Vagina (tissue), 2 donors: ENCODE measurements at regions not wholly inside any gene's neighbourhood (a gene's known extent, or its start where the extent isn't known, plus 50 kb on each side); places are given as distances from the start of the nearest gene placed in this dataset.

Experiments used
- DNase-seq, 2 donors: peaks; one replicate each; pipeline ENCODE4 v3.0.0-alpha.2; 2017; ENCODE audit errors: extremely low spot score in 2 of 2
- H3K27ac ChIP-seq: fragments of 200-600 bp; sonication (generic); one replicate; pipeline ENCODE4 v1.5.1; 2019
- H3K27me3 ChIP-seq: fragments of 200-600 bp; sonication (generic); one replicate; pipeline ENCODE4 v1.5.1; 2019
- H3K36me3 ChIP-seq, 2 donors: fragments of 200-600 bp; sonication (generic); one replicate each; pipeline ENCODE4 v1.5.1; 2017 to 2019
- H3K4me1 ChIP-seq: fragments of 200-600 bp; sonication (generic); one replicate; pipeline ENCODE4 v1.5.1; 2019
- H3K4me3 ChIP-seq, 2 donors: fragments of 200-600 bp; sonication (generic); 1 replicate in 1 of 2; 2 replicates in 1 of 2; pipeline ENCODE4 v1.5.1; 2016 to 2019
- H3K9me3 ChIP-seq: fragments of 200-600 bp; sonication (generic); one replicate; pipeline ENCODE4 v1.5.1; 2019
- POLR2A ChIP-seq, 2 donors: fragments of 450-650 bp; IDR thresholded peaks; one replicate each; pipeline ENCODE4 v1.6.1; 2017; ENCODE audit warnings: antibody characterized with exemption in 2 of 2, mild to moderate bottlenecking in 2 of 2, moderate library complexity in 2 of 2
- POLR2AphosphoS5 ChIP-seq, 2 donors: sonication (generic); formaldehyde crosslinking; IDR thresholded peaks; one replicate each; pipeline ENCODE4 v1.9.0; 2017; ENCODE audit warnings: antibody characterized with exemption in 2 of 2, mild to moderate bottlenecking in 2 of 2, low read depth in 1 of 2; ENCODE audit not compliant: insufficient read depth in 1 of 2
- intact Hi-C: fragments of 100-400 bp; cut with DNase I; formaldehyde crosslinking; loops from one replicate; pipeline ENCODE4 v1.15.1; 2023
- TF ChIP-seq, protein P1 (sequence below), 3 experiments: fragments of 450-650 bp in 2 of 3; fragments of 200-600 bp in 1 of 3; sonication (generic) in 1 of 3; IDR thresholded peaks; one replicate each; pipeline ENCODE4 v1.5.1; 2017 to 2019; ENCODE audit warnings: antibody characterized with exemption in 3 of 3, mild to moderate bottlenecking in 2 of 3, moderate library complexity in 2 of 3

DNA sequence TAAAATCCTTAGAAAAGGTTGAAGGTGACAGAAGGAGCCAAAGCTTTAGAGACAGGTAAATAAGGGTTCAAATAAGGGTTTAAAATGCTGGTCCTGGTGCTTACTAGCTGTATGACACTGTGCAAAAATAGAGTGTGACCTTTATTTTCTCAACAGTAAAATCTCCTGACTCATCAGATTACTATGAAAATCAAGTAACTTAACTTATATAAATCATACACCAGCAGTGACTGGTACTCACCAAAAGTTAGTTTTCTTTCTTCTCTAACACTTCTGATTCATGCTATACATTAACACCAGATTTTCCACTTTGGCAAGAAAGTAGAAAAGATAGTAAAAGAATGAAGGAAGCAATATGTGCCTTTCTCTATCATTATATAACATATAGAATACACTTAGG lies 205.9 kb upstream of the GBE1 start:
- H3K4me1 ChIP-seq = no peaks in the 10 kb centered on the region
- no peak overlapping the region for H3K4me3 ChIP-seq
- no peak overlapping the region for H3K27ac ChIP-seq
- no peak for TF ChIP-seq POLR2A (IDR thresholded peaks at IDR 0.05)
- no peak for TF ChIP-seq POLR2AphosphoS5 (IDR thresholded peaks at IDR 0.05; ENCODE audit: insufficient read depth in 1 of 2, low read depth in 1 of 2)
- TF ChIP-seq, protein P1, sequence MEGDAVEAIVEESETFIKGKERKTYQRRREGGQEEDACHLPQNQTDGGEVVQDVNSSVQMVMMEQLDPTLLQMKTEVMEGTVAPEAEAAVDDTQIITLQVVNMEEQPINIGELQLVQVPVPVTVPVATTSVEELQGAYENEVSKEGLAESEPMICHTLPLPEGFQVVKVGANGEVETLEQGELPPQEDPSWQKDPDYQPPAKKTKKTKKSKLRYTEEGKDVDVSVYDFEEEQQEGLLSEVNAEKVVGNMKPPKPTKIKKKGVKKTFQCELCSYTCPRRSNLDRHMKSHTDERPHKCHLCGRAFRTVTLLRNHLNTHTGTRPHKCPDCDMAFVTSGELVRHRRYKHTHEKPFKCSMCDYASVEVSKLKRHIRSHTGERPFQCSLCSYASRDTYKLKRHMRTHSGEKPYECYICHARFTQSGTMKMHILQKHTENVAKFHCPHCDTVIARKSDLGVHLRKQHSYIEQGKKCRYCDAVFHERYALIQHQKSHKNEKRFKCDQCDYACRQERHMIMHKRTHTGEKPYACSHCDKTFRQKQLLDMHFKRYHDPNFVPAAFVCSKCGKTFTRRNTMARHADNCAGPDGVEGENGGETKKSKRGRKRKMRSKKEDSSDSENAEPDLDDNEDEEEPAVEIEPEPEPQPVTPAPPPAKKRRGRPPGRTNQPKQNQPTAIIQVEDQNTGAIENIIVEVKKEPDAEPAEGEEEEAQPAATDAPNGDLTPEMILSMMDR (IDR thresholded peaks at IDR 0.05) = no peak
- no peaks in the 10 kb centered on the region for H3K36me3 ChIP-seq
- no peak for DNase-seq
- H3K9me3 ChIP-seq = no peaks in the 10 kb centered on the region
- intact Hi-C loops = no loop called here
- H3K27me3 ChIP-seq = no peaks in the 10 kb centered on the region

DNA sequence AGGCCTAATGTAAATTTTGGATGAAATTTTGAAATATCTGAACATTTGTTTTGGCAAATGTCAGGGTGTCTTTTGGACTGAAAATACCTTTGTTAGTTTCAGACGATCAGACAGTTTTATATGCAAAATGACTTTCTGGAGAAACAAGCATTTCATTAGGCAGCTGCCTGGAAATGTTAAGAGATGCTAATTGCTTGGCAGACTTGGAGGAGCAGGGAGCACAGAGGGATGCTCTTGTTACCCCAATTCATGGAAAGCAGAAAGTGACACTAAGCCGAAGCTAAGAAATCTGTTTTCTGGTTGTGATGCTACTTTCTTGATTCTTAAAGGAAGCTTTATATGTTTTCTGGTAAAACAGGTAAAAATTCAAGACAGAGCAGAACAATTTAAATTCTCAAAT lies 204.3 kb upstream of the GBE1 start:
- Histone ChIP-seq H3K4me1 (no peaks in the 10 kb centered on the region), H3K27me3 (no peaks in the 10 kb centered on the region), H3K9me3 (no peaks in the 10 kb centered on the region), H3K36me3 (no peaks in the 10 kb centered on the region), H3K27ac (no peak overlapping the region), H3K4me3 (no peak overlapping the region)
- intact Hi-C loops = no loop called here
- no peak for TF ChIP-seq POLR2AphosphoS5 (IDR thresholded peaks at IDR 0.05; ENCODE audit: insufficient read depth in 1 of 2, low read depth in 1 of 2)
- TF ChIP-seq POLR2A (IDR thresholded peaks at IDR 0.05) = no peak
- TF ChIP-seq, protein P1 (IDR thresholded peaks at IDR 0.05) = no peak
- DNase-seq = no peak

DNA sequence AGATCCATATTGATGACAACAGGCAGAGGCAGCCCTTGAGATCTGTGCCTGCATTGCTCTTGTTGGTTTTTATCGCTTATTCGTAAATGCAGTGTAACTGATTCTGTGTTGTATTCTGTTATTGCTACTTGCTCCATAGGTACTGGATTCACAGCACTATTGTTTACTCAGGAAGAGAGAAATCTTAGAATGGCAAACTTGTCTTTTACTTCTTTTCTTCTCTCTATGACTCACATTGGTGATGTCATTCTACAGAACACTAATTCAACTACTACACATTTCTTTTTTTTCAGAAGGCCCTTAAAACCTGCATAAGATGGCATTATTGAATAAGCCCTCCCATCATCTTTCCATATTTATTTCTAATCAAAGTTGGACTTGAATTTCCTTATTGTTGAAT lies 201.0 kb upstream of the GBE1 start:
- no peak overlapping the region for H3K27ac ChIP-seq
- TF ChIP-seq POLR2AphosphoS5 (IDR thresholded peaks at IDR 0.05; ENCODE audit: insufficient read depth in 1 of 2, low read depth in 1 of 2) = no peak
- intact Hi-C loops = no loop called here
- no peaks in the 10 kb centered on the region for H3K27me3 ChIP-seq
- H3K4me1 ChIP-seq = no peaks in the 10 kb centered on the region
- H3K36me3 ChIP-seq = no peaks in the 10 kb centered on the region
- no peak for DNase-seq
- H3K4me3 ChIP-seq = no peak overlapping the region
- H3K9me3 ChIP-seq = no peaks in the 10 kb centered on the region

DNA sequence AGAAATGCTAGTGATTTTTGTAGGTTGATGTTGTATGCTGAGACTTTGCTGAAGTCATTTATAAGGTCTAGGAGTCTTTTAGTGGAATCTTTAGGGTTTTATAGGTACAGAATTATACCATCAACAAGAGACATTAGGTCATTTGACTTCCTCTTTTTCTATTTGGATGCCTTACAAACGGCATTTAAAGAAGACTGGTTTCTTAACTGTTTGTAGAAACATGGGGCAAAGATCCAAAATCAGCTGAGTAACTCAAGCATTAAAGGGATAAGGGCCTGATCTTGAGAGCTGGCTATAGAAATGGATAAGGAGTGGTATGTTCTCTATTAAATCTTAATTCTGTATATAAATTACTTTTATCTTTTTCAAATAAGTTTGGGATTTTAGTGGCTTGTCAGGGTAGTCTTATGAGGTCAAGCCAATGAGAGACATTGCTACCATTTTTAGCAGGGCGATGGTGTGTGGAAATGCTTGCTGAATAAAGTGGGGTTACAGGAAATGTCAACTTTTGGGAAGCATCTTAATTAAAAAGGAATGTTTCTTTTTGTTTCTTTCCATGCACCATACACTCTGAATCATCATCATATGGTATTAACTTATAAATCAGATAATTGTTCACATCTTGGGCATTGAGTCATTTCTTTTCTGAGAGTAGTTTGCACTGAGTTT lies 197.7 kb upstream of the GBE1 start:
- no peaks in the 10 kb centered on the region for H3K9me3 ChIP-seq
- H3K4me1 ChIP-seq = no peaks in the 10 kb centered on the region
- DNase-seq = no peak
- H3K36me3 ChIP-seq = no peaks in the 10 kb centered on the region
- H3K4me3 ChIP-seq = no peak overlapping the region
- H3K27me3 ChIP-seq = no peaks in the 10 kb centered on the region
- H3K27ac ChIP-seq = no peak overlapping the region
- TF ChIP-seq POLR2AphosphoS5 (IDR thresholded peaks at IDR 0.05; ENCODE audit: insufficient read depth in 1 of 2, low read depth in 1 of 2) (no peak), POLR2A (IDR thresholded peaks at IDR 0.05) (no peak)
- TF ChIP-seq, protein P1 (IDR thresholded peaks at IDR 0.05) = no peak
- intact Hi-C loops = no loop called here

DNA sequence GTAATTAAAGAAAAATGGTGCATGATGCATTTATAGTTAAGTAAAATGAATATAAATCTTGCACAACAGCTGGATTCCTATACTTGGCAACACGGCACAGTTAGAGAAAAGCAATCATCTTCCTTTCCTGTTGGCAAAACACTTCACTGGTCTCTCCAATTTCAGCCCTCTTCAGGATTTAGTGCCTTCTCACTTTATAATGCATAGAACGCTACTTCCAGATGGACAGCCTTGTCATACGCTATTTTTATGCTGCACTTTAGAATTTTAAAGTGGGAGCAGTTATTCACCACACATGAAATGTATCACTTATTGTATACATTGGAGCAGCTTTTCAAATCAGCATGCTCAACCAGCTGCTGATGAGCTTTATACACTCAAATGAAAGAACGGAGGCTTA lies 194.4 kb upstream of the GBE1 start:
- no peak overlapping the region for H3K27ac ChIP-seq
- H3K27me3 ChIP-seq = no peaks in the 10 kb centered on the region
- H3K4me3 ChIP-seq = no peak overlapping the region
- H3K9me3 ChIP-seq = no peaks in the 10 kb centered on the region
- no peaks in the 10 kb centered on the region for H3K4me1 ChIP-seq
- TF ChIP-seq POLR2A (IDR thresholded peaks at IDR 0.05) = no peak
- no peak for TF ChIP-seq POLR2AphosphoS5 (IDR thresholded peaks at IDR 0.05; ENCODE audit: insufficient read depth in 1 of 2, low read depth in 1 of 2)
- TF ChIP-seq, protein P1 (IDR thresholded peaks at IDR 0.05) = no peak
- H3K36me3 ChIP-seq = no peaks in the 10 kb centered on the region
- DNase-seq = no peak
- intact Hi-C loops = no loop called here
